HG03460 (cell line): ENCODE measurements at regions not wholly inside any gene's neighbourhood (a gene's known extent, or its start where the extent isn't known, plus 50 kb on each side); places are given as distances from the start of the nearest gene placed in this dataset.

Experiments used
- ATAC-seq: cut with Tn5 transposase; IDR thresholded peaks from one replicate; pipeline ENCODE4 v1.9.1; 2021; ENCODE audit not compliant: unreplicated experiment

- ATAC-seq: no peak
Observed at GRCh38 chr12:127900386-127900785, 366.6 kb upstream of the TMEM132C start.

GRCh38 chr12:127903146-127903545 is 363.8 kb upstream of the TMEM132C start:
- ATAC-seq: no peak

- no peak for ATAC-seq
Observed at GRCh38 chr12:127909041-127909440, 357.9 kb upstream of the TMEM132C start.

GRCh38 chr12:127911291-127911690 is 355.7 kb upstream of the TMEM132C start:
- no peak for ATAC-seq

- ATAC-seq: no peak
Observed at GRCh38 chr12:127912035-127912665, 354.8 kb upstream of the TMEM132C start.

- ATAC-seq: no peak
Observed at GRCh38 chr12:127923501-127923900, 343.5 kb upstream of the TMEM132C start.

GRCh38 chr12:127925971-127926370 is 341.0 kb upstream of the TMEM132C start:
- no peak for ATAC-seq

- ATAC-seq: no peak
Observed at GRCh38 chr12:127928178-127928577, 338.8 kb upstream of the TMEM132C start.

- no peak for ATAC-seq
Observed at GRCh38 chr12:127928615-127929571, 338.1 kb upstream of the TMEM132C start.

- ATAC-seq: no peak
Observed at GRCh38 chr12:127930122-127930521, 336.8 kb upstream of the TMEM132C start.

GRCh38 chr12:127934409-127934808 is 332.6 kb upstream of the TMEM132C start:
- ATAC-seq: no peak

- no peak for ATAC-seq
Observed at GRCh38 chr12:127936463-127936862, 330.5 kb upstream of the TMEM132C start.

GRCh38 chr12:127941332-127941731 is 325.6 kb upstream of the TMEM132C start:
- ATAC-seq: no peak

GRCh38 chr12:127942981-127943380 is 324.0 kb upstream of the TMEM132C start:
- no peak for ATAC-seq

- ATAC-seq: no peak
Observed at GRCh38 chr12:127943481-127944210, 323.3 kb upstream of the TMEM132C start.

- no peak for ATAC-seq
Observed at GRCh38 chr12:127944211-127944899, 322.6 kb upstream of the TMEM132C start.

GRCh38 chr12:127957001-127957660 is 309.8 kb upstream of the TMEM132C start:
- no peak for ATAC-seq

- no peak for ATAC-seq
Observed at GRCh38 chr12:127962303-127962702, 304.7 kb upstream of the TMEM132C start.

- ATAC-seq: no peak
Observed at GRCh38 chr12:127963933-127964332, 303.0 kb upstream of the TMEM132C start.

- no peak for ATAC-seq
Observed at GRCh38 chr12:127964717-127965116, 302.3 kb upstream of the TMEM132C start.
